ENCODE measurements at regions not wholly inside any gene's neighbourhood (a gene's known extent, or its start where the extent isn't known, plus 50 kb on each side); places are given as distances from the start of the nearest gene placed in this dataset.

GRCh38 chr12:90078344-90078743 is 369.7 kb upstream of the ATP2B1 start:
- TF ChIP-seq CTCF (IDR thresholded peaks at IDR 0.05), result no peak

GRCh38 chr12:90077756-90078155 is 369.1 kb upstream of the ATP2B1 start:
- no peak for TF ChIP-seq CTCF (IDR thresholded peaks at IDR 0.05)

- no peak for TF ChIP-seq CTCF (IDR thresholded peaks at IDR 0.05)
Observed at GRCh38 chr12:90076851-90077319, 368.2 kb upstream of the ATP2B1 start.

GRCh38 chr12:90075685-90076084 is 367.0 kb upstream of the ATP2B1 start:
- TF ChIP-seq CTCF (IDR thresholded peaks at IDR 0.05), result no peak

GRCh38 chr12:90074086-90074485 is 365.4 kb upstream of the ATP2B1 start:
- no peak for TF ChIP-seq CTCF (IDR thresholded peaks at IDR 0.05)

GRCh38 chr12:90071996-90072395 is 363.4 kb upstream of the ATP2B1 start:
- TF ChIP-seq CTCF (IDR thresholded peaks at IDR 0.05), result no peak

- TF ChIP-seq CTCF (IDR thresholded peaks at IDR 0.05), result no peak
Observed at GRCh38 chr12:90069711-90070110, 361.1 kb upstream of the ATP2B1 start.

- no peak for TF ChIP-seq CTCF (IDR thresholded peaks at IDR 0.05)
Observed at GRCh38 chr12:90067791-90068190, 359.2 kb upstream of the ATP2B1 start.

Measured in LNCAP (cell line).